MG63 (cell line): ENCODE measurements at regions not wholly inside any gene's neighbourhood (a gene's known extent, or its start where the extent isn't known, plus 50 kb on each side); places are given as distances from the start of the nearest gene placed in this dataset.

Experiments used
- DNase-seq: peaks from one replicate; pipeline ENCODE4 v3.0.0-alpha.2; 2020
- H3K27me3 ChIP-seq: fragments of 250-450 bp; sonication (Bioruptor Pico); 2 replicates; pipeline ENCODE4 v1.5.1; 2020; ENCODE audit warnings: mild to moderate bottlenecking, moderate library complexity
- H3K36me3 ChIP-seq: fragments of 250-450 bp; sonication (Bioruptor Pico); 2 replicates; pipeline ENCODE4 v1.5.1; 2020; ENCODE audit warnings: mild to moderate bottlenecking, moderate library complexity
- H3K4me3 ChIP-seq: fragments of 250-450 bp; sonication (Bioruptor Pico); 2 replicates; pipeline ENCODE4 v1.5.1; 2020; ENCODE audit warnings: mild to moderate bottlenecking, moderate library complexity
- H3K9me3 ChIP-seq: fragments of 250-450 bp; sonication (Bioruptor Pico); 2 replicates; pipeline ENCODE4 v1.5.1; 2020; ENCODE audit warnings: mild to moderate bottlenecking, moderate library complexity

GRCh38 chr16:7137560-7138330 is 194.9 kb upstream of the RBFOX1 start:
- Histone ChIP-seq H3K36me3 (no peaks in the 10 kb centered on the region), H3K4me3 (no peak overlapping the region), H3K27me3 (no peaks in the 10 kb centered on the region), H3K9me3 (no peaks in the 10 kb centered on the region)
- DNase-seq, result no peak

- no peak for DNase-seq
- no peaks in the 10 kb centered on the region for H3K27me3 ChIP-seq
- no peaks in the 10 kb centered on the region for H3K36me3 ChIP-seq
- no peak overlapping the region for H3K4me3 ChIP-seq
- no peaks in the 10 kb centered on the region for H3K9me3 ChIP-seq
Measured at GRCh38 chr16:7132465-7132864, 200.2 kb upstream of the RBFOX1 start.

GRCh38 chr16:7124701-7125100 is 207.9 kb upstream of the RBFOX1 start:
- DNase-seq, result no peak
- H3K27me3 ChIP-seq, result no peaks in the 10 kb centered on the region

GRCh38 chr16:7124242-7124641 is 208.4 kb upstream of the RBFOX1 start:
- Histone ChIP-seq H3K27me3 (no peaks in the 10 kb centered on the region), H3K36me3 (no peaks in the 10 kb centered on the region), H3K9me3 (no peaks in the 10 kb centered on the region), H3K4me3 (no peak overlapping the region)
- no peak for DNase-seq

More at GRCh38 chr16:7124701-7125100, 207.9 kb upstream of the RBFOX1 start:
- Histone ChIP-seq H3K4me3 (no peak overlapping the region), H3K36me3 (no peaks in the 10 kb centered on the region), H3K9me3 (no peaks in the 10 kb centered on the region)

GRCh38 chr16:7116734-7117133 is 215.9 kb upstream of the RBFOX1 start:
- Histone ChIP-seq H3K9me3 (no peaks in the 10 kb centered on the region), H3K36me3 (no peaks in the 10 kb centered on the region), H3K27me3 (peaks cover 7% of the 10 kb centered on the region; the same call in 1 of the 2 replicates), H3K4me3 (no peak overlapping the region)
- DNase-seq, result no peak

- H3K9me3 ChIP-seq, result no peaks in the 10 kb centered on the region
- DNase-seq, result no peak
- no peak overlapping the region for H3K4me3 ChIP-seq
- no peaks in the 10 kb centered on the region for H3K36me3 ChIP-seq
- H3K27me3 ChIP-seq, result peaks cover 7% of the 10 kb centered on the region; the same call in 1 of the 2 replicates
Measured at GRCh38 chr16:7115898-7116297, 216.7 kb upstream of the RBFOX1 start.

- Histone ChIP-seq H3K4me3 (no peak overlapping the region), H3K27me3 (peaks cover 7% of the 10 kb centered on the region; the same call in 1 of the 2 replicates), H3K9me3 (no peaks in the 10 kb centered on the region), H3K36me3 (no peaks in the 10 kb centered on the region)
- no peak for DNase-seq
Measured at GRCh38 chr16:7113949-7114348, 218.7 kb upstream of the RBFOX1 start.

- peaks cover 7% of the 10 kb centered on the region; the same call in 1 of the 2 replicates for H3K27me3 ChIP-seq
- no peak for DNase-seq
- no peaks in the 10 kb centered on the region for H3K36me3 ChIP-seq
- H3K9me3 ChIP-seq, result no peaks in the 10 kb centered on the region
- H3K4me3 ChIP-seq, result no peak overlapping the region
Measured at GRCh38 chr16:7113395-7113794, 219.2 kb upstream of the RBFOX1 start.

- Histone ChIP-seq H3K9me3 (no peaks in the 10 kb centered on the region), H3K4me3 (no peak overlapping the region), H3K36me3 (no peaks in the 10 kb centered on the region), H3K27me3 (peaks cover 7% of the 10 kb centered on the region; the same call in 1 of the 2 replicates)
- no peak for DNase-seq
Measured at GRCh38 chr16:7111265-7111664, 221.4 kb upstream of the RBFOX1 start.

- Histone ChIP-seq H3K27me3 (no peaks in the 10 kb centered on the region; the same call in 1 of the 2 replicates), H3K36me3 (no peaks in the 10 kb centered on the region), H3K4me3 (no peak overlapping the region), H3K9me3 (no peaks in the 10 kb centered on the region)
- DNase-seq, result no peak
Measured at GRCh38 chr16:7107436-7107835, 225.2 kb upstream of the RBFOX1 start.

GRCh38 chr16:7103056-7103455 is 229.6 kb upstream of the RBFOX1 start:
- H3K4me3 ChIP-seq, result no peak overlapping the region
- H3K27me3 ChIP-seq, result no peaks in the 10 kb centered on the region; the same call in 1 of the 2 replicates
- no peaks in the 10 kb centered on the region for H3K9me3 ChIP-seq
- H3K36me3 ChIP-seq, result no peaks in the 10 kb centered on the region
- DNase-seq, result no peak

- Histone ChIP-seq H3K9me3 (no peaks in the 10 kb centered on the region), H3K27me3 (no peaks in the 10 kb centered on the region; the same call in 1 of the 2 replicates), H3K4me3 (no peak overlapping the region), H3K36me3 (no peaks in the 10 kb centered on the region)
- no peak for DNase-seq
Measured at GRCh38 chr16:7101054-7101453, 231.6 kb upstream of the RBFOX1 start.

GRCh38 chr16:7097518-7097917 is 235.1 kb upstream of the RBFOX1 start:
- DNase-seq, result no peak
- Histone ChIP-seq H3K36me3 (no peaks in the 10 kb centered on the region), H3K9me3 (no peaks in the 10 kb centered on the region), H3K27me3 (no peaks in the 10 kb centered on the region), H3K4me3 (no peak overlapping the region)

- no peaks in the 10 kb centered on the region for H3K9me3 ChIP-seq
- no peaks in the 10 kb centered on the region for H3K36me3 ChIP-seq
- no peak for DNase-seq
- H3K4me3 ChIP-seq, result no peak overlapping the region
- peaks cover 16% of the 10 kb centered on the region for H3K27me3 ChIP-seq
Measured at GRCh38 chr16:7093511-7093910, 239.1 kb upstream of the RBFOX1 start.

GRCh38 chr16:7090628-7091115 is 242.0 kb upstream of the RBFOX1 start:
- no peak overlapping the region for H3K4me3 ChIP-seq
- no peaks in the 10 kb centered on the region for H3K36me3 ChIP-seq
- H3K9me3 ChIP-seq, result no peaks in the 10 kb centered on the region
- peaks cover 18% of the 10 kb centered on the region for H3K27me3 ChIP-seq
- DNase-seq, result no peak

- DNase-seq, result no peak
- H3K36me3 ChIP-seq, result no peaks in the 10 kb centered on the region
- peaks cover 18% of the 10 kb centered on the region for H3K27me3 ChIP-seq
- H3K9me3 ChIP-seq, result no peaks in the 10 kb centered on the region
- no peak overlapping the region for H3K4me3 ChIP-seq
Measured at GRCh38 chr16:7089751-7090150, 242.9 kb upstream of the RBFOX1 start.

- Histone ChIP-seq H3K36me3 (no peaks in the 10 kb centered on the region), H3K4me3 (no peak overlapping the region), H3K9me3 (no peaks in the 10 kb centered on the region), H3K27me3 (peaks cover 18% of the 10 kb centered on the region)
- no peak for DNase-seq
Measured at GRCh38 chr16:7088711-7089110, 243.9 kb upstream of the RBFOX1 start.
